ENCODE measurements at regions not wholly inside any gene's neighbourhood (a gene's known extent, or its start where the extent isn't known, plus 50 kb on each side); places are given as distances from the start of the nearest gene placed in this dataset.

DNA sequence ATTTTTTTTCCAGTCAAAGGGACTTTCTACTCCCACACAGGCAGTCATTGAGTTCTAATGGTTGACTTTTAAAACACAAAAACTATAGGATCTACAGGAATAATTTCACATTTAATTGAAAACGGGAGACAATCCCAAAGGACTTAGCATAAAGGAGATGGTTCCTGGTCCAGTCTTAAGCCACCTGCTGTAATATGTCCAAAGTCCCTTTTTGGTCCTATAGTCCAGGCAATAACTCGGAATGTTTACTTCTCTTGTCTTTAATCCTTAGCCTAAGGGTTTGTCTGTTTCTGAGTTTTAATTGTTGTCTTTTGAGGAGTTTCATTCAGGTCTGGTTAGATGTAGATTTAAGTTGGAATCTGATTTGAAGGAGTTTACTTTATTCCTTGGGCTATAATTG lies 184.9 kb downstream of the BAMBI start:
- 85% methylated on average over 2 of the region's 2 CpGs for WGBS
- Histone ChIP-seq H3K36me3 (no peaks in the 10 kb centered on the region), H3K27ac (no peak overlapping the region), H3K27me3 (no peaks in the 10 kb centered on the region), H3K9me3 (no peaks in the 10 kb centered on the region), H3K4me1 (no peaks in the 10 kb centered on the region), H3K4me3 (no peak overlapping the region)
- TF ChIP-seq POLR2AphosphoS5 (IDR thresholded peaks at IDR 0.05) (no peak), POLR2A (IDR thresholded peaks at IDR 0.05) (no peak), EP300 (IDR thresholded peaks at IDR 0.05) (no peak)
- TF ChIP-seq, protein P1, sequence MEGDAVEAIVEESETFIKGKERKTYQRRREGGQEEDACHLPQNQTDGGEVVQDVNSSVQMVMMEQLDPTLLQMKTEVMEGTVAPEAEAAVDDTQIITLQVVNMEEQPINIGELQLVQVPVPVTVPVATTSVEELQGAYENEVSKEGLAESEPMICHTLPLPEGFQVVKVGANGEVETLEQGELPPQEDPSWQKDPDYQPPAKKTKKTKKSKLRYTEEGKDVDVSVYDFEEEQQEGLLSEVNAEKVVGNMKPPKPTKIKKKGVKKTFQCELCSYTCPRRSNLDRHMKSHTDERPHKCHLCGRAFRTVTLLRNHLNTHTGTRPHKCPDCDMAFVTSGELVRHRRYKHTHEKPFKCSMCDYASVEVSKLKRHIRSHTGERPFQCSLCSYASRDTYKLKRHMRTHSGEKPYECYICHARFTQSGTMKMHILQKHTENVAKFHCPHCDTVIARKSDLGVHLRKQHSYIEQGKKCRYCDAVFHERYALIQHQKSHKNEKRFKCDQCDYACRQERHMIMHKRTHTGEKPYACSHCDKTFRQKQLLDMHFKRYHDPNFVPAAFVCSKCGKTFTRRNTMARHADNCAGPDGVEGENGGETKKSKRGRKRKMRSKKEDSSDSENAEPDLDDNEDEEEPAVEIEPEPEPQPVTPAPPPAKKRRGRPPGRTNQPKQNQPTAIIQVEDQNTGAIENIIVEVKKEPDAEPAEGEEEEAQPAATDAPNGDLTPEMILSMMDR (IDR thresholded peaks at IDR 0.05): no peak
- DNase-seq (ENCODE audit: low spot score in 2 of 2): no peak

DNA sequence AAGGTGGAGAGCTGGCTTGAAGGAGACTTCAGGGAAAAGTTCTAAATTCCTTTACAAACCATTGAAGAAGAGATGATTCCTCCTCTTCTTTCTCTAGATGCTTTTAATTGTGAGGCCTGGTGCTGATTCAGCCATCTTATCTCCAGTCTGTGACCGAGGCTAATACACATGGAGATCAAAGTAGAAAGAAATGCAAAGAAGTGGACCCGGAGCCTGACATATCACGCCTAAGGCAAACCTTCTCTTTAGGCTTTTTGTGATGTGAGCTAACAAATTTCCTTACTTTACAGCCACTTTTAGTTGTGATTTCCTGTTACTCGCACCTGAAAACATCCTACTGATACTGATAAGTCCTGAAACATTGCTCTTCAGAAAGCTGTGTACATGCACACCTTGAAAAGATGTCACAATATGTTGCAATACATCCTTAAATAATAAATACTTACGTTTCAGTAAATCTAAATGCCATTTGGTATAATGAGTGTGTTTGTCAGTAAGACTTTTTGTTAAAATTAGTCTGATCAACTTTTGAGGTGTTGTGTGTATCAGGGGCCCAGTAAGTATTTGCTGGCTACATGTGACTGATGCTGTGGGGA lies 192.4 kb downstream of the BAMBI start:
- no peak for DNase-seq (ENCODE audit: low spot score in 2 of 2)
- Histone ChIP-seq H3K27ac (no peak overlapping the region), H3K27me3 (peaks cover 2% of the 10 kb centered on the region), H3K4me3 (no peak overlapping the region), H3K4me1 (no peaks in the 10 kb centered on the region), H3K36me3 (no peaks in the 10 kb centered on the region), H3K9me3 (no peaks in the 10 kb centered on the region)
- whole genome bisulfite sequencing: 69% methylated on average over 5 of the region's 5 CpGs
- TF ChIP-seq POLR2A (IDR thresholded peaks at IDR 0.05): no peak
- no peak for TF ChIP-seq POLR2AphosphoS5 (IDR thresholded peaks at IDR 0.05)
- no peak for TF ChIP-seq EP300 (IDR thresholded peaks at IDR 0.05)
- TF ChIP-seq, protein P1 (IDR thresholded peaks at IDR 0.05): no peak

DNA sequence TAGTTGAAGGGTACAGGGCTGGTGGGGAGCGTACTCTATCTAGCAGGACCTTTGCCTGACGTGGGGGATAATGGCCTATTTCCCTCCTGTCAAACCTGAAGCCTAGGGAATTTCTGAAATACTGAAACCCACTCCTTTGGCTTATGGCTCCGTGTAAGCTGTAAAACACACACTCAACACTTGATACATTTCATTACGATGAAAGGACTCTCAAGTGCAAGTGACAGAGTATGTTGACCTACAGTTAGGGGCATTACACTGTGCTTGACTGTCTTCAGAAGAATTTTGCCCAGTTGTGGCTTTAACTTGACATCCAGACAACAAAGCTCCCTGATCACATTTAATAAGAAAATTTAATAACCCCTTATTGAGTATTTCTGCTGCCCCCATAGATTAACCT lies 194.3 kb downstream of the BAMBI start:
- no peak overlapping the region for H3K4me3 ChIP-seq
- no peaks in the 10 kb centered on the region for H3K9me3 ChIP-seq
- no peaks in the 10 kb centered on the region for H3K4me1 ChIP-seq
- H3K27ac ChIP-seq: no peak overlapping the region
- TF ChIP-seq POLR2A (IDR thresholded peaks at IDR 0.05) (no peak), EP300 (IDR thresholded peaks at IDR 0.05) (no peak), POLR2AphosphoS5 (IDR thresholded peaks at IDR 0.05) (no peak)
- TF ChIP-seq, protein P1 (IDR thresholded peaks at IDR 0.05): no peak
- 89% methylated on average over 4 of the region's 4 CpGs for WGBS
- H3K27me3 ChIP-seq: peaks cover 2% of the 10 kb centered on the region
- H3K36me3 ChIP-seq: no peaks in the 10 kb centered on the region
- no peak for DNase-seq (ENCODE audit: low spot score in 2 of 2)

DNA sequence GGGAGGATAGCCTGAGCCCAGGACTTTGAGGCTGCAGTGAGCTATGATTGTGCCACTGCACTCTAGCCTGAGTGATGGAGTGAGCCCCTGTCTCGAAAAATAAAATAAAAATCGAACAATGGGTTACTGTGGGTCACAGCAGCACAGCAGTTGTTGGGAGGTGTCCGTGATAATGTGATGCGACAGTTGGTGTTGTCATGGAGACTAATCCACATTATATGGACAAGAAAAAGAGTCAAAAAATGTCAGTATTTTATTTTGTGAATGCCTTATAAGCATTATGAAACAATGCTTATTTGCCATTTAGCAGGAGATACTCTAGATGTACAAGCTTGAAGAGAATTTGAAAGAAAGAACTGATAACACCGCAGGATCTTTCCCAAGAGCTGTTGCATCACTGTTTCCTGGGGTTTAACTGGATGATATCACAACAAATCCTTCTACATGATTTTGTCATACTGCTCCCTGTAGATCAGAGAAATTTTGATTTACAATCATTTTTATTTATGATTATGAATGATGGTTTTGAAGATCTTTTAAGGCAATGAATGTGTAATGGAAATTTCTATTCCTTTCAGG lies 195.4 kb downstream of the BAMBI start:
- no peak for DNase-seq (ENCODE audit: low spot score in 2 of 2)
- WGBS: 86% methylated on average over 5 of the region's 5 CpGs
- Histone ChIP-seq H3K4me1 (no peaks in the 10 kb centered on the region), H3K36me3 (no peaks in the 10 kb centered on the region), H3K27me3 (peaks cover 2% of the 10 kb centered on the region), H3K4me3 (no peak overlapping the region), H3K9me3 (no peaks in the 10 kb centered on the region), H3K27ac (no peak overlapping the region)
- TF ChIP-seq EP300 (IDR thresholded peaks at IDR 0.05) (no peak), POLR2AphosphoS5 (IDR thresholded peaks at IDR 0.05) (no peak), POLR2A (IDR thresholded peaks at IDR 0.05) (no peak)
- TF ChIP-seq, protein P1 (IDR thresholded peaks at IDR 0.05): no peak

DNA sequence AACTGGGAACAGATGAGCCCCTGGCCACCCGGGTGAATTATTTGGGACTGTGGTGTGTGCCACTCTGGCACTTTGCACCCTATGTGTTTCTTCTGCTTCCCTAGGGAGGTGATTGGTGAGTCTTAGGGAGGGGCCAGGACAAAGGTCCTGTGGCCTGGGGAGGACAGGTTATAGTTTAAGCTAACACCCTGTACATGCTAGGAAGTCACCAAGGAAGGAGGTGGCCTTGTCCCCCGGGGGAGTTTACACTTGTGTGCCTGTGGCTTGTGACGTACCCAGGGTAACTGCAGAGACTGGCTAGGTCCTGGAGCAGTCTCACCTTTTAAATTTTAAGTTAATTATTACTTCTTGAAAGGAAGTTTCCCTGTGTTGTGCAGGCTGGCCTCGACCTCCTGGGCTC lies 196.2 kb downstream of the BAMBI start:
- 88% methylated on average over 4 of the region's 4 CpGs for WGBS
- Histone ChIP-seq H3K27me3 (peaks cover 2% of the 10 kb centered on the region), H3K4me3 (no peak overlapping the region), H3K9me3 (no peaks in the 10 kb centered on the region), H3K27ac (no peak overlapping the region), H3K4me1 (no peaks in the 10 kb centered on the region), H3K36me3 (no peaks in the 10 kb centered on the region)
- no peak for DNase-seq (ENCODE audit: low spot score in 2 of 2)
- no peak for TF ChIP-seq EP300 (IDR thresholded peaks at IDR 0.05)
- TF ChIP-seq POLR2AphosphoS5 (IDR thresholded peaks at IDR 0.05): no peak
- TF ChIP-seq POLR2A (IDR thresholded peaks at IDR 0.05): no peak
- TF ChIP-seq, protein P1 (IDR thresholded peaks at IDR 0.05): no peak
